ENCODE measurements at regions not wholly inside any gene's neighbourhood (a gene's known extent, or its start where the extent isn't known, plus 50 kb on each side); places are given as distances from the start of the nearest gene placed in this dataset.

GRCh38 chr10:22833353-22833752 lies 94.5 kb upstream of the ARMC3 start:
- Histone ChIP-seq H3K9ac (ENCODE audit: low read length) (no peak overlapping the region), H4K20me1 (ENCODE audit: insufficient read depth) (no peaks in the 10 kb centered on the region), H2AFZ (ENCODE audit: low read depth, low read length) (no peak overlapping the region), H3K9me3 (ENCODE audit: low read length) (no peaks in the 10 kb centered on the region), H3F3A (ENCODE audit: insufficient read depth, low read length, poor library complexity, severe bottlenecking) (no peaks in the 10 kb centered on the region), H3K36me3 (ENCODE audit: insufficient read depth, low read length) (no peaks in the 10 kb centered on the region), H3K4me2 (ENCODE audit: low read length) (no peak overlapping the region), H3K4me3 (ENCODE audit: low read length) (no peak overlapping the region), H3K79me2 (replicated peaks; ENCODE audit: insufficient read depth, low read length) (no peaks in the 10 kb centered on the region), H3K27me3 (ENCODE audit: insufficient read depth, low read depth, low read length) (no peaks in the 10 kb centered on the region), H3K27ac (ENCODE audit: low read length) (no peak overlapping the region), H3K9me2 (ENCODE audit: insufficient read depth, low read length) (no peaks in the 10 kb centered on the region)
- TF ChIP-seq TAF1 (IDR thresholded peaks at IDR 0.05; ENCODE audit: low read depth) (no peak), SMC3 (conservative IDR thresholded peaks at IDR 0.05; ENCODE audit: poor library complexity) (no peak), RAD21 (conservative IDR thresholded peaks at IDR 0.05) (no peak), EP300 (conservative IDR thresholded peaks at IDR 0.05; ENCODE audit: poor library complexity, severe bottlenecking) (no peak), POLR2AphosphoS5 (IDR thresholded peaks at IDR 0.05) (no peak), EZH2 (IDR thresholded peaks at IDR 0.05; ENCODE audit: borderline replicate concordance, insufficient read depth, low read length, poor library complexity, severe bottlenecking) (no peak), MXI1 (conservative IDR thresholded peaks at IDR 0.05; ENCODE audit: poor library complexity, severe bottlenecking) (no peak)
- TF ChIP-seq, protein P1, sequence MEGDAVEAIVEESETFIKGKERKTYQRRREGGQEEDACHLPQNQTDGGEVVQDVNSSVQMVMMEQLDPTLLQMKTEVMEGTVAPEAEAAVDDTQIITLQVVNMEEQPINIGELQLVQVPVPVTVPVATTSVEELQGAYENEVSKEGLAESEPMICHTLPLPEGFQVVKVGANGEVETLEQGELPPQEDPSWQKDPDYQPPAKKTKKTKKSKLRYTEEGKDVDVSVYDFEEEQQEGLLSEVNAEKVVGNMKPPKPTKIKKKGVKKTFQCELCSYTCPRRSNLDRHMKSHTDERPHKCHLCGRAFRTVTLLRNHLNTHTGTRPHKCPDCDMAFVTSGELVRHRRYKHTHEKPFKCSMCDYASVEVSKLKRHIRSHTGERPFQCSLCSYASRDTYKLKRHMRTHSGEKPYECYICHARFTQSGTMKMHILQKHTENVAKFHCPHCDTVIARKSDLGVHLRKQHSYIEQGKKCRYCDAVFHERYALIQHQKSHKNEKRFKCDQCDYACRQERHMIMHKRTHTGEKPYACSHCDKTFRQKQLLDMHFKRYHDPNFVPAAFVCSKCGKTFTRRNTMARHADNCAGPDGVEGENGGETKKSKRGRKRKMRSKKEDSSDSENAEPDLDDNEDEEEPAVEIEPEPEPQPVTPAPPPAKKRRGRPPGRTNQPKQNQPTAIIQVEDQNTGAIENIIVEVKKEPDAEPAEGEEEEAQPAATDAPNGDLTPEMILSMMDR (IDR thresholded peaks at IDR 0.05; ENCODE audit: poor library complexity, severe bottlenecking), result no peak
- TF ChIP-seq, protein P2, sequence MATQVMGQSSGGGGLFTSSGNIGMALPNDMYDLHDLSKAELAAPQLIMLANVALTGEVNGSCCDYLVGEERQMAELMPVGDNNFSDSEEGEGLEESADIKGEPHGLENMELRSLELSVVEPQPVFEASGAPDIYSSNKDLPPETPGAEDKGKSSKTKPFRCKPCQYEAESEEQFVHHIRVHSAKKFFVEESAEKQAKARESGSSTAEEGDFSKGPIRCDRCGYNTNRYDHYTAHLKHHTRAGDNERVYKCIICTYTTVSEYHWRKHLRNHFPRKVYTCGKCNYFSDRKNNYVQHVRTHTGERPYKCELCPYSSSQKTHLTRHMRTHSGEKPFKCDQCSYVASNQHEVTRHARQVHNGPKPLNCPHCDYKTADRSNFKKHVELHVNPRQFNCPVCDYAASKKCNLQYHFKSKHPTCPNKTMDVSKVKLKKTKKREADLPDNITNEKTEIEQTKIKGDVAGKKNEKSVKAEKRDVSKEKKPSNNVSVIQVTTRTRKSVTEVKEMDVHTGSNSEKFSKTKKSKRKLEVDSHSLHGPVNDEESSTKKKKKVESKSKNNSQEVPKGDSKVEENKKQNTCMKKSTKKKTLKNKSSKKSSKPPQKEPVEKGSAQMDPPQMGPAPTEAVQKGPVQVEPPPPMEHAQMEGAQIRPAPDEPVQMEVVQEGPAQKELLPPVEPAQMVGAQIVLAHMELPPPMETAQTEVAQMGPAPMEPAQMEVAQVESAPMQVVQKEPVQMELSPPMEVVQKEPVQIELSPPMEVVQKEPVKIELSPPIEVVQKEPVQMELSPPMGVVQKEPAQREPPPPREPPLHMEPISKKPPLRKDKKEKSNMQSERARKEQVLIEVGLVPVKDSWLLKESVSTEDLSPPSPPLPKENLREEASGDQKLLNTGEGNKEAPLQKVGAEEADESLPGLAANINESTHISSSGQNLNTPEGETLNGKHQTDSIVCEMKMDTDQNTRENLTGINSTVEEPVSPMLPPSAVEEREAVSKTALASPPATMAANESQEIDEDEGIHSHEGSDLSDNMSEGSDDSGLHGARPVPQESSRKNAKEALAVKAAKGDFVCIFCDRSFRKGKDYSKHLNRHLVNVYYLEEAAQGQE (IDR thresholded peaks at IDR 0.05; ENCODE audit: borderline replicate concordance), result no peak

DNA sequence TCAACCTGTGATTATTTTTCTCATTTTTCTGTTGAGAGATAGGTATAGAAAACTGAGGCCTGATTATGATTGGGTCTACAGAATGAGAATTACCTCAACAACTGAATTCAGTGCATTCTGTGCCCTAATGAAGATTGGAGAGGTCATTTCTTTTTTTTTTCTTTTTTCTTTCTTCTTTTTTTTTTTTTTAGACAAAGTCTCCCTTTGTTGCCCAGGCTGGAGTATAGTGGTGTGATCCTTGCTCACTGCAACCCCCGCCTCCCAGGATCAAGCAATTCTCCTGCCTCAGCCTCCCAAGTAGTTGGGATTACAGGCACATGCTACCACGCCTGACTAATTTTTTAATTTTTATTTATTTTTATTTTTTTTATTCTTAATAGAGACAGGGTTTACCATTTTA lies 95.0 kb upstream of the ARMC3 start:
- no peaks in the 10 kb centered on the region for H4K20me1 ChIP-seq (ENCODE audit: insufficient read depth)
- no peak overlapping the region for H3K4me2 ChIP-seq (ENCODE audit: low read length)
- H3K27ac ChIP-seq (ENCODE audit: low read length), result no peak overlapping the region
- H3K36me3 ChIP-seq (ENCODE audit: insufficient read depth, low read length), result no peaks in the 10 kb centered on the region
- H3F3A ChIP-seq (ENCODE audit: insufficient read depth, low read length, poor library complexity, severe bottlenecking), result no peaks in the 10 kb centered on the region
- no peak overlapping the region for H3K9ac ChIP-seq (ENCODE audit: low read length)
- H3K9me2 ChIP-seq (ENCODE audit: insufficient read depth, low read length), result no peaks in the 10 kb centered on the region
- H2AFZ ChIP-seq (ENCODE audit: low read depth, low read length), result no peak overlapping the region
- no peak for TF ChIP-seq EP300 (conservative IDR thresholded peaks at IDR 0.05; ENCODE audit: poor library complexity, severe bottlenecking)
- TF ChIP-seq TAF1 (IDR thresholded peaks at IDR 0.05; ENCODE audit: low read depth), result no peak
- TF ChIP-seq MXI1 (conservative IDR thresholded peaks at IDR 0.05; ENCODE audit: poor library complexity, severe bottlenecking), result no peak
- TF ChIP-seq RAD21 (conservative IDR thresholded peaks at IDR 0.05), result no peak
- TF ChIP-seq SMC3 (conservative IDR thresholded peaks at IDR 0.05; ENCODE audit: poor library complexity), result no peak
- TF ChIP-seq POLR2AphosphoS5 (IDR thresholded peaks at IDR 0.05), result no peak
- TF ChIP-seq, protein P2 (IDR thresholded peaks at IDR 0.05; ENCODE audit: borderline replicate concordance), result no peak
- no peak for TF ChIP-seq EZH2 (IDR thresholded peaks at IDR 0.05; ENCODE audit: borderline replicate concordance, insufficient read depth, low read length, poor library complexity, severe bottlenecking)
- TF ChIP-seq, protein P1 (IDR thresholded peaks at IDR 0.05; ENCODE audit: poor library complexity, severe bottlenecking), result no peak
- H3K4me3 ChIP-seq (ENCODE audit: low read length), result no peak overlapping the region
- no peaks in the 10 kb centered on the region for H3K27me3 ChIP-seq (ENCODE audit: insufficient read depth, low read depth, low read length)
- H3K79me2 ChIP-seq (replicated peaks; ENCODE audit: insufficient read depth, low read length), result no peaks in the 10 kb centered on the region
- no peaks in the 10 kb centered on the region for H3K9me3 ChIP-seq (ENCODE audit: low read length)
